Fibroblast of skin of abdomen (primary cell): ENCODE measurements at regions not wholly inside any gene's neighbourhood (a gene's known extent, or its start where the extent isn't known, plus 50 kb on each side); places are given as distances from the start of the nearest gene placed in this dataset.
"Not testable (repeated sequence)": the region's sequence is repeated elsewhere in the genome, so short reads cannot be mapped to it uniquely, and the experiment has no call there.

Experiments
- DNase-seq: peaks from one replicate; pipeline ENCODE4 v3.0.0-alpha.2; 2013

- peak; percentile 96 for DNase-seq
Observed at GRCh38 chr2:54065411-54065810, 50.0 kb upstream of the ACYP2 start.

GRCh38 chr2:54063967-54064535 is 51.4 kb upstream of the ACYP2 start:
- DNase-seq = no peak

- no peak for DNase-seq
Observed at GRCh38 chr2:54062401-54062800, 53.0 kb upstream of the ACYP2 start.

GRCh38 chr2:54061272-54061671 is 54.1 kb upstream of the ACYP2 start:
- no peak for DNase-seq

- DNase-seq = no peak
Observed at GRCh38 chr2:54059986-54060385, 55.4 kb upstream of the ACYP2 start.

- no peak for DNase-seq
Observed at GRCh38 chr2:54059504-54059903, 55.9 kb upstream of the ACYP2 start.

- DNase-seq = no peak
Observed at GRCh38 chr2:54058449-54058848, 57.0 kb upstream of the ACYP2 start.

GRCh38 chr2:54054774-54055173 is 60.6 kb upstream of the ACYP2 start:
- no peak for DNase-seq

- no peak for DNase-seq
Observed at GRCh38 chr2:54054271-54054670, 61.1 kb upstream of the ACYP2 start.

- DNase-seq = no peak
Observed at GRCh38 chr2:54053830-54054229, 61.6 kb upstream of the ACYP2 start.

GRCh38 chr2:54052825-54053718 is 62.3 kb upstream of the ACYP2 start:
- DNase-seq = peak; percentile 28

- no peak for DNase-seq
Observed at GRCh38 chr2:54050445-54050844, 65.0 kb upstream of the ACYP2 start.

- no peak for DNase-seq
Observed at GRCh38 chr2:54049365-54049764, 66.0 kb upstream of the ACYP2 start.

- not testable (repeated sequence) for DNase-seq
Observed at GRCh38 chr2:54048896-54049295, 66.5 kb upstream of the ACYP2 start.

GRCh38 chr2:54048117-54048785 is 67.2 kb upstream of the ACYP2 start:
- DNase-seq = no peak

GRCh38 chr2:54047658-54048057 is 67.8 kb upstream of the ACYP2 start:
- DNase-seq = no peak

- DNase-seq = peak; percentile 58
Observed at GRCh38 chr2:54047091-54047490, 68.3 kb upstream of the ACYP2 start.

- DNase-seq = no peak
Observed at GRCh38 chr2:54042897-54043620, 72.3 kb upstream of the PSME4 start.

- no peak for DNase-seq
Observed at GRCh38 chr2:54042341-54042740, 71.5 kb upstream of the PSME4 start.

GRCh38 chr2:54041135-54041534 is 70.3 kb upstream of the PSME4 start:
- no peak for DNase-seq

GRCh38 chr2:54040685-54041084 is 69.9 kb upstream of the PSME4 start:
- no peak for DNase-seq

- DNase-seq = no peak
Observed at GRCh38 chr2:54040250-54040649, 69.5 kb upstream of the PSME4 start.

GRCh38 chr2:54038835-54039234 is 68.0 kb upstream of the PSME4 start:
- no peak for DNase-seq
